ENCODE measurements at regions not wholly inside any gene's neighbourhood (a gene's known extent, or its start where the extent isn't known, plus 50 kb on each side); places are given as distances from the start of the nearest gene placed in this dataset.
"Not testable (repeated sequence)": the region's sequence is repeated elsewhere in the genome, so short reads cannot be mapped to it uniquely, and the experiment has no call there.

DNA sequence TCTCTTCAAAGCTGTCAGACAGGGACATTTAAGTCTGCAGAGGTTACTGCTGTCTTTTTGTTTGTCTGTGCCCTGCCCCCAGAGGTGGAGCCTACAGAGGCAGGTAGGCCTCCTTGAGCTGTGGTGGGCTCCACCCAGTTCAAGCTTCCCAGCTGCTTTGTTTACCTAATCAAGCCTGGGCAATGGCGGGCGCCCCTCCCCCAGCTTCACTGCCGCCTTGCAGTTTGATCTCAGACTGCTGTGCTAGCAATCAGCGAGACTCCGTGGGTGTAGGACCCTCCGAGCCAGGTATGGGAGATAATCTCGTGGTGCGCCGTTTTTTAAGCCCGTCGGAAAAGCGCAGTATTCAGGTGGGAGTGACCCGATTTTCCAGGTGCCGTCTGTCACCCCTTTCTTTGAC lies 147.3 kb upstream of the FSIP2 start:
- not testable (repeated sequence) for TF ChIP-seq POLR2A (IDR thresholded peaks at IDR 0.05; ENCODE audit: low read length); GATA1 (IDR thresholded peaks at IDR 0.05; ENCODE audit: low read depth, low read length)
